Stimulated activated memory B cell treated with anti-CD40 and anti-IgM and Interleukin-4, amounts not matched to agents 10 μg/mL and 1 μg/mL and 100 μg/mL, for 72 hours (primary cell): ENCODE measurements at regions not wholly inside any gene's neighbourhood (a gene's known extent, or its start where the extent isn't known, plus 50 kb on each side); places are given as distances from the start of the nearest gene placed in this dataset.

ENCODE experiments used
- ATAC-seq: fragments of 150-1000 bp; cut with Tn5 transposase; 2 replicates; pipeline ENCODE4 v1.10.0; 2021
- H3K27ac Mint-ChIP-seq: one replicate; pipeline ENCODE4 v1.8.0; 2022; ENCODE audit warnings: mild to moderate bottlenecking, mixed read lengths
- H3K27me3 Mint-ChIP-seq: one replicate; pipeline ENCODE4 v1.8.0; 2022; ENCODE audit warnings: mixed read lengths
- H3K36me3 Mint-ChIP-seq: one replicate; pipeline ENCODE4 v1.8.0; 2022; ENCODE audit warnings: mixed read lengths
- H3K4me1 Mint-ChIP-seq: one replicate; pipeline ENCODE4 v1.8.0; 2022; ENCODE audit warnings: mixed read lengths
- H3K4me3 Mint-ChIP-seq: one replicate; pipeline ENCODE4 v1.8.0; 2022; ENCODE audit warnings: mild to moderate bottlenecking, moderate library complexity, mixed read lengths
- H3K9me3 Mint-ChIP-seq: one replicate; pipeline ENCODE4 v1.8.0; 2022; ENCODE audit warnings: mixed read lengths

DNA sequence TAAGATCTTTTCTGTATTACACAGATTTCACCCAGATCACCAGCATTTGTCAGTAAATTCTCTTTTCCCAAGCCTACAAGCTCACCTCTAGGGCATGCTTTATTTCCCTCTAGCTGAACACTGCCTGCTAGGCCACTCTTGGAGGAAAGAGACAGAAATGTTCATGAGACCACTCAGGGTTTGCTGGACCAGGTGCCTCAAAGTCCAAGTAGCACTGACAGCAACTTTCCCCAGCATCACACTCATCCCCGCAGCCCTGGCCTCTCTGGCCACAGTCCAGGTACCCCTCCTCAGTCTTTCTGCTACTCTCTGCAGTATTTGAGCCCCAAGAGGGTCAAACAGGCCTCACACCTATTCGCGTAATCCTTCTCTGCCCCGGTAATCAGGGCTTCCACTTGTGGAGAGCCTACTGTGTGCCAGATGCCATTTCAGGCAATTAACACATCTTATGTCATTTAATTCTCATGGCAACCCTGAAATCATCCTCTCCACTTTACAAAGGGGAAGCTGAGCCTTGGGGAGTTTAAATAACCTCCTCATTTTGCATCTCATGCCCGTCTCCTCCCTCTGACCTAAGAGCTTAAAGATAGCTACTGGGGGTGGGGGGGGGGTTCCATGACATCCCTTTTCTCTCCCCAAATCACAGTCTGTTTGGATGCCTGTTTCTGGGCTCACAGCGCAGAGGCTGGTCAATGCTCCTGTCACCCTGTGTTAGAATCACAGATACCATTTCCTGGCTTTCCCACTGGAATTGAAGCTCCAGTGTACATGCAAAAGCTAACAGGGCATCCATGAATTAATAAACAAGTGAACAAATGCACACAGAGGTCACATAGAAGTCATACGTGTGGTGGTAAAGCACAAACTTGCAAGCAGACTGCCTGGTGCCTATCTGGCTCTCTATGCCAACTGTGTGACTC is 88.5 kb downstream of the PRLHR start:
- H3K27me3 Mint-ChIP-seq: no peaks in the 10 kb centered on the region
- no peak overlapping the region for H3K4me3 Mint-ChIP-seq
- H3K4me1 Mint-ChIP-seq: peaks cover 12% of the 10 kb centered on the region
- no peak for ATAC-seq
- no peak overlapping the region for H3K27ac Mint-ChIP-seq
- H3K9me3 Mint-ChIP-seq: no peaks in the 10 kb centered on the region
- no peaks in the 10 kb centered on the region for H3K36me3 Mint-ChIP-seq

DNA sequence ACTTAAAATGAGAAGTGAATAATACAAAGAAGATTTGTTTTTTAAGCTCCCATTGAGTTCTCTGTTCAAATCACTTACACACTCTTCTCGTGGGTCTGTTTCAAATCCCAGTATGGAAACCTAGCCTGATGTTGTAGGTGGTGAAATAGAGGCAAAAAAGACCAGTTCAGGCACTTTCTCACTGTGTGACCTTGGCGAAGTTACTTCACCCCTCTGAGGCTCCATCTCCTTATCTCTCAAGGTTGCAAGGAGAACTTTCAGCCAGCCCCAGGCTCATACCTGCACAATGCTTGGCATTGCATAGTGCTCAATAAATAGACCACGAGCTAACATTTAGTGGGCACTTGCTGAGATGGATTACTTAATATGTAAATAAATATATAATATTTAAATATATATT is 90.1 kb downstream of the PRLHR start:
- H3K27ac Mint-ChIP-seq: no peak overlapping the region
- ATAC-seq: no peak
- no peaks in the 10 kb centered on the region for H3K36me3 Mint-ChIP-seq
- H3K4me1 Mint-ChIP-seq: peaks cover 12% of the 10 kb centered on the region
- H3K27me3 Mint-ChIP-seq: peaks cover 8% of the 10 kb centered on the region
- H3K9me3 Mint-ChIP-seq: no peaks in the 10 kb centered on the region
- H3K4me3 Mint-ChIP-seq: no peak overlapping the region

DNA sequence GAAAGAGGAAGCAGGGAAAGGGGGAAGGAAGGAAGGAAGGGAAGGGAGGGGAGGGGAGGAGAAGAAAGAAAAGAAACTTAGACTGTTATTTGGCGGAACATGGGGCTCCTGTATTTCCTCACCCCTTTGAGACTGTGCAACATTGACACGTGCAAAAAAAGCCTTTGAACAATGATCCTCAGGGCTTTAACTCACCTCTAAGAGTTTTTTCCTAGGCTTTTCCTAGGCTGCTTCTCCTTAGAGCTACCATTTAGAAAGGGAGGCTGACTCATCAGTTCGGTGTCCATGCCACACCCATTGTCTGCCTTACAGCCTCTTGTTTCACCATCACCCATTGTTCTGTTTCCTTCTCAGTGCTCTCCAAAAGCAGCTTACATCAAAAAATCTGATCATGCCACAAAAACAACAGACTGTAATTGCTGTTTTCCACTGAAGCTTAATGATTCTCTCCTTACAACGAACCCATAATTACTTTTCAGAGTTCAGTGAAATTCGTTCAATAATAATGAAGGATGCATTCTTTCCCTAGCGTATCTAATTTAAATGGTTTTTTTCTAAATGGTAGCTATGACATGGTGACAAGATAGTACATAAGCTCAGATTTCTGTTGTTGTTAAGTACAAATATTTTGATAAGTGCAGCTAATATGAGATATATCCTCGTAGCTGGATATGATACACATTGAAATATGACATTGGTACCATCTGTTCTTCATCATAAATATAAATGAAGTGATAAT is 90.8 kb downstream of the PRLHR start:
- Mint-ChIP-seq H3K36me3 (no peaks in the 10 kb centered on the region), H3K27ac (no peak overlapping the region), H3K9me3 (no peaks in the 10 kb centered on the region), H3K4me1 (peaks cover 12% of the 10 kb centered on the region), H3K4me3 (no peak overlapping the region), H3K27me3 (peaks cover 8% of the 10 kb centered on the region)
- ATAC-seq: no peak

DNA sequence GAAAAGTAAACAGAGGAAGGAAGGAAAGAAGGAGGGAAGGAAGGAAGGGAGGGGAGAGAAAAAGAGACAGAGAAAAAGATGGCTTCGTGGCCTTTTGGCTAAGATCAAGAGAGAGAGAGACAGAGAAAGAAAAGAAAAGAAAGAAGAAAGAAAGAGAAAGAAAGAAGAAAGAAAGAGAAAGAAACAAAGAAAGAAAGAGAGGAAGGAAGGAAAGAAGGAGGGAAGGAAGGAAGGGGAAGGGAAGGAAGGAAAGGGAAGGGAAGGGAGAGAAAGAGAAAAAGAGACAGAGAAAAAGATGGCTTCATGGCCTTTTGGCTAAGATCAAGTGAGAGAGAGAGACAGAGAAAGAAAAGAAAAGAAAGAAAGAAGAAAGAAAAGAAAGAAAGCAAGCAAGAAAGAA is 91.4 kb downstream of the PRLHR start:
- Mint-ChIP-seq H3K4me3 (no peak overlapping the region), H3K9me3 (no peaks in the 10 kb centered on the region), H3K4me1 (peaks cover 12% of the 10 kb centered on the region), H3K27ac (no peak overlapping the region), H3K36me3 (no peaks in the 10 kb centered on the region), H3K27me3 (peaks cover 8% of the 10 kb centered on the region)
- ATAC-seq: no peak

DNA sequence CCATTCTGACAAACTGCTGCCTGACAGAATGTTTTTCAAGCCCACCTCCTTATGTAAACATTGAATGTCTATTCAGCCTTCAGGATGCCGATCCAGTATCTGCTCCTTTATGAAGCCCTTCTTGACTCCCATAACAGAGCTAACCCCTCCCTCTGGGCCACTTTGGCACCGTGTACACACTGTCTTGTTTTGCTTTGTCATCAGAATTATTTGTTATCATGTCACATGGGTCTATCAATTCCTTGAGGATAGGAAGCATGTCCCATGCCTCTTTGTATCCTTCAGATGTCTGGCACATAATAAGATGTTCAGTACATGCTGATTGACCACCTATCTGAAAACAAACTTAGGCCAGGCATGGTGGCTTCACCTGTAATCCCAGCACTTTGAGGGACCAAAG is 92.3 kb downstream of the PRLHR start:
- peaks cover 8% of the 10 kb centered on the region for H3K27me3 Mint-ChIP-seq
- peaks cover 12% of the 10 kb centered on the region for H3K4me1 Mint-ChIP-seq
- no peak overlapping the region for H3K4me3 Mint-ChIP-seq
- no peak overlapping the region for H3K27ac Mint-ChIP-seq
- ATAC-seq: no peak
- H3K36me3 Mint-ChIP-seq: no peaks in the 10 kb centered on the region
- H3K9me3 Mint-ChIP-seq: no peaks in the 10 kb centered on the region

DNA sequence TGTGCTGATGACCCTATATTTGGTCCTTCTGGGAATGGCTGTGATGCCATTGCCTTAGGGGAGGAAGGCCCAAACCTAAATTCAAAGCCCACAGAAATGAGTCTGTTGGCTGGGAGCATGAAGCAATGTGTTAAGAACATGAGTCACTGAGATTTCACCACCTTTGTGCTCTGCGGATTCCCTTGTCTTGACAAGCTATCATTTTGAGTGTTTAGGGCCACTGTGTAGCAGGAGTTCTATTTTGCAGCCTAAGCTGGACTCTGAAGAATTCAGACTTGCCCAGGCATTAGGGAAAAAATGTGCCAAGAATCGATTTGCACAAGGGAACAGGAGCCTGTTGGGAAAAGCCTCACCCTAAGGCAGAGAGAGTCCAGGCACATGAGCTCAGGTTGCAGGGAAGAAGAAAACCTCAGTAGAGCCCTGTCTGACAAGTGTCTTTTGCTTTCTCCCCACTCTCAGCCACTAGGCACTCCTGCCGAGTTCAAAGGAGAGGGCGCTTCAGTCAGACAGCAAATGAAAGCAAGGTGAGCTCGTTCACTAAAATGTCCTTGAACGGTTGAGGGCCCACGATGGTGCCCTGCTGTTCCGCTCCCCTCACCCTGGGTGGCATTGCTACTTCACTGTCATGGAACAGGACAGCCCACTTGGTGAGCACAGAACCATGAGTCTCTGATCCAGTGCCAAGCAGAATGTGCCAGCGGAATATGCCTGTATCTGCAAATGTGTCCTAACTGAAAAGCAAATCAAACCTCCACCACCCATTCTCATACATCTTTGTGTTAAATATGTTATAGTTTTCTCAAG is 93.6 kb downstream of the PRLHR start:
- Mint-ChIP-seq H3K4me1 (peaks cover 12% of the 10 kb centered on the region), H3K27ac (no peak overlapping the region), H3K9me3 (no peaks in the 10 kb centered on the region), H3K27me3 (peaks cover 13% of the 10 kb centered on the region), H3K4me3 (no peak overlapping the region), H3K36me3 (no peaks in the 10 kb centered on the region)
- ATAC-seq: no peak

DNA sequence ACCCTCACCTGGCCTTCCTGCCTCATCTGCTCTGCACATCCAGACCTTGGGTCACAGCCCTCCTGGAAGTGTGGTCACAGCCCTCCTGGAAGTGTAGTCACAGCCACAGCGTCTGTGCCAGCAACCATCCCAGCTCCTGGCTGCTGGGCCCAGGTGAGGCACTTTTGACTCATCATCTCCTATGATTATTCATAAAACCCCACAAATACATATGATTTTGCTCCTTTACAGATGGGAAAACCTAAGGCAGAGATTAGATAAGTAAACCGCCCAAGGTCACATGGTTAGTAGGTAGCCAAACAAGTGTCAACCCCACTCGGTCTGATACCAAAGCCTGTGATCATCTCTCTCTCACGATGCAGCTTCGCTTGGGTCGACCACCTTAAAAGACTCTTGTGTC is 94.3 kb downstream of the PRLHR start:
- no peaks in the 10 kb centered on the region for H3K9me3 Mint-ChIP-seq
- no peak overlapping the region for H3K27ac Mint-ChIP-seq
- no peak overlapping the region for H3K4me3 Mint-ChIP-seq
- peaks cover 20% of the 10 kb centered on the region for H3K27me3 Mint-ChIP-seq
- no peak for ATAC-seq
- no peaks in the 10 kb centered on the region for H3K36me3 Mint-ChIP-seq
- peaks cover 12% of the 10 kb centered on the region for H3K4me1 Mint-ChIP-seq

DNA sequence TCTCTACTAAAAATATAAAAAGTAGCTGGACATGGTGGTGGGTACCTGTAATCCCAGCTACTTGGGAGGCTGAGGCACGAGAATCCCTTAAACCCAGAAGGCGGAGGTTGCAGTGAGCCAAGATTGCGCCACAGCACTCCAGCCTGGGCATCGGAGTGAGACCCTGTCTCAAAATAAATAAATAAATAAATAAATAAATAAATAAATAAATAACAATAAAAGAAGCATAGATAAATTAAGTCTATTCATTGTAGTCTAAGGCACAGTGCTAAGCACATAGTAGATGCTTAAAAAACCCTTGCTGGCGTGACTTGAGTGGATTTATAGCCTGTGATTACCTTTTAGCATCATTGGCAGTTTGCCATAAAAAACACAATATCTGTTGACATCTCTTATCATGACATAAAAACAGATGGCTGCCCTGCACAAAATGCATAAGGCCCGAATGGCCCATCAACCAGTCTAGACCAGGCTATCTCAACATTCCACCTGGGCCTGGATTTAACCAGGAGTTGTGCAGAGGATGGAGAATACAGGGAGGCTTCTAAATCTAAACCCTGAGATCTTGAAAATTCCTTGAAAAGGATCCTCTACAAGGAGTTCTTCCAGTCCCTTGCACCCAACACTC is 94.9 kb downstream of the PRLHR start:
- ATAC-seq: no peak
- Mint-ChIP-seq H3K9me3 (no peaks in the 10 kb centered on the region), H3K27ac (no peak overlapping the region), H3K4me3 (no peak overlapping the region), H3K36me3 (no peaks in the 10 kb centered on the region), H3K27me3 (peaks cover 25% of the 10 kb centered on the region), H3K4me1 (peaks cover 12% of the 10 kb centered on the region)

DNA sequence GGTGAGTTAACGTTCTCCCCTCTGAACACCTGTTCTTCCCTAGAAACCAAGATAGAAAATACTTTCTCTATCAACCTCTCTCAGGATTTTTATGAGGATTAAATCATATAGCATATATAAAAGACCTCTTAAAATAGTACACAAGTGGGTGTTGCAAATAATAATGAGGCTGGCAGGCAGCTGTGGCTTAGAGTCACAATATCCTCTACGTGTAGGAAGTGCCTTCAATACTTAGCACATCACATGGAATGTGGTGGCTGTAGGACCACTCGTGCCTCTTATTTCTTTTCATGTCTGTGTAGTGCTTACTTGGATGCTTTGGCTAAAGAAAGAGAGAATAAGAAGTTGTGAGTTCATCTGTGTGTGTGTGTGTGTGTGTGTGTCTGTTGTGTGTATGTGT is 96.3 kb downstream of the PRLHR start:
- Mint-ChIP-seq H3K27ac (no peak overlapping the region), H3K4me3 (no peak overlapping the region), H3K27me3 (peaks cover 33% of the 10 kb centered on the region), H3K36me3 (no peaks in the 10 kb centered on the region), H3K4me1 (peaks cover 6% of the 10 kb centered on the region), H3K9me3 (no peaks in the 10 kb centered on the region)
- ATAC-seq: no peak

DNA sequence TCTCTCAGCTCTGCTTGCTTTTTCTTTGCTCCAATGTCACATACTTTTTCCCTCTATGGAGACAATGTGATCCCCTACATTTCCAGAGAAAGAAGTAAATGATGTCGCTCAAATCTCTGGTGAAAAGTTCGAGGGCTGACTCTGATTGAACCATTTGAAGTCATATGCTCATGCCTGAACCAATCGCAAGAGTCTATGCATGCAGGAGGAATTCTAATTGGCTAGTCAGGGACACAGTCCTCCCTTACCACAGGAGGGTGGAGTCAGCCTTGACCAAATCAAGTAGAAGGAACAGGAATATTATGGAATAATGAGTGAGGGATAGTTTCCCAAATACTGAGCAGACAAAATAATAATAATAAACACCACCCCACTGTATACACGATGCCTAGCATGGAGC is 96.8 kb downstream of the PRLHR start:
- H3K4me3 Mint-ChIP-seq: no peak overlapping the region
- H3K9me3 Mint-ChIP-seq: no peaks in the 10 kb centered on the region
- peaks cover under 1% of the 10 kb centered on the region for H3K4me1 Mint-ChIP-seq
- ATAC-seq: no peak
- no peak overlapping the region for H3K27ac Mint-ChIP-seq
- H3K27me3 Mint-ChIP-seq: peaks cover 33% of the 10 kb centered on the region
- H3K36me3 Mint-ChIP-seq: no peaks in the 10 kb centered on the region

DNA sequence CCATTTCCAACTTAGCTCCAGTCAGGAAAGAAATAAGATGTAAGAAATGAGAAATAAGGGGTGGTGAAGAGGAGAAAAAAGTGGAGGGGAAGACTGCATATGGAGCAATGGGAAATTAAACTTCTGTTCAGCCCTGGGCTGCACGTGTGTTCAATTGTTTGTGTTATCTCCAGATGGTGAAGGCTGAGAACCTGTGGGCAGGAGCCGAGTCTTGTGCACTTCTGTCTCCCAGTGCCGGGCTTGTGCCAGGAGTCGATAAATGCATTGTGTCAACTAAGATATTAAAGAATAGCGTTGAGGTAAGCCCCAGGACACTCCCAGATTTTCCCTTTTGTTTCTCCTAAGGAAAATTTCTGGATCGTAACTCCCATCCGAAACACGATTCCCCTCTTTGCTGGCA is 98.2 kb downstream of the PRLHR start:
- no peaks in the 10 kb centered on the region for H3K36me3 Mint-ChIP-seq
- H3K4me3 Mint-ChIP-seq: no peak overlapping the region
- no peak for ATAC-seq
- H3K27ac Mint-ChIP-seq: no peak overlapping the region
- no peaks in the 10 kb centered on the region for H3K4me1 Mint-ChIP-seq
- H3K27me3 Mint-ChIP-seq: peaks cover 33% of the 10 kb centered on the region
- no peaks in the 10 kb centered on the region for H3K9me3 Mint-ChIP-seq

DNA sequence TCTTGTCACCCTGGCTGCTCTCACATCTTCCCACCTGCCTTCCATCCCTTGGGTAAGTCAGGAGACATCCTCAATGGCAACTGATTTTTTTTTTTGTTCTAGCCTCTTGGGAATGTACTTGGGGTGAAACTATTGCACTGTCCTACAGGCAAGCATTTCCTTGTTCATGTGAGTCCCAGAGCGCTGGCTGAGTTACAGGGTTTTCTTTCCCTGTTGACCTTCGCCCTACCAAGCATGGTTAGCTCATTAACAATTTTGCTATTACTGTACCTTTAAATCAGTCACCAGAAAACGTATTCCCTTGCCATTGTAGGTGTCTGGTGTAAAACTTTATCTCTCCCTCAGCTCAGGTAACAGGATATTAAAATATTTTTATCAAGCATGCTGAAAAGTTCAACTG is 98.9 kb downstream of the PRLHR start:
- H3K27me3 Mint-ChIP-seq: peaks cover 33% of the 10 kb centered on the region
- no peak for ATAC-seq

DNA sequence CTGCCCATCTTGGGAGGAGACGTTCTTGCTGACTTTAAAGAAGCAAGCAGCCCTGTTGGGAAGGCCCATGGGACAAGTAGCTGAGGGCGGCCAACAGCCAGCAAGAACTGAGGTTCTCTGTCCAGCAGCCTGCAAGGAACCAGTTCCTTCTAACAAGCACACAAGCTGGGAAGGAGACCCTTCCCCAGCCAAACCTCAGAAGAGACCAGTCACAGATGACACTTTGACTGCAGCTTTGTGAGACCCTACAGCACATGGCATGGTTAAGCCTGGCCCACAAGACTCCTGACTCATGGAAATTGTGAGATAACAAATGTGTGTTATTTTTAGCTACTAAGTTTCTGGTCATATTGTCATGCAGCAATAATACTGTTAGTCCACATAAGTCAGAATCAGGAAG is 99.9 kb downstream of the PRLHR start:
- peaks cover 25% of the 10 kb centered on the region for H3K27me3 Mint-ChIP-seq
- no peaks in the 10 kb centered on the region for H3K4me1 Mint-ChIP-seq
- H3K4me3 Mint-ChIP-seq: no peak overlapping the region
- H3K9me3 Mint-ChIP-seq: peaks cover 5% of the 10 kb centered on the region
- no peak for ATAC-seq
- no peak overlapping the region for H3K27ac Mint-ChIP-seq
- no peaks in the 10 kb centered on the region for H3K36me3 Mint-ChIP-seq

More for the DNA sequence above, 98.9 kb downstream of the PRLHR start:
- Mint-ChIP-seq H3K4me1 (no peaks in the 10 kb centered on the region), H3K4me3 (no peak overlapping the region), H3K27ac (no peak overlapping the region), H3K9me3 (no peaks in the 10 kb centered on the region), H3K36me3 (no peaks in the 10 kb centered on the region)

DNA sequence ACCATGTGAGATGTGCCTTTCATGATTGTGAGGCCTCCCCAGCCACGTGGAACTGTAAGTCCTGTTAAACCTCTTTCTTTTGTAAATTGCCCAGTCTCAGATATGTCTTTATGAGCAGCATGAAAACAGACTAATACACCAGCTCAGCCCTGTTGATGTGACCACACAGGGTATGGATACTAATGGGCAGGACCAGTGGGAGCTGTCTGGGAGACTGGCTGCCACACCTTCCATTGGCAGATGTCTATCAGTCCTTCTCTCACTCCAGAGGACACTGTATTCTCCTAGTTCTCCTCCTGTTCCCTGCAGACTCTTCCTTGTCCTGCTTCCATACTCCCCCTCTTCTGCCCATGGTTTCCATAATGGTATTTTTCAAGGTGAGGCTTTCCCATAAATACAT is 104.4 kb downstream of the PRLHR start:
- no peaks in the 10 kb centered on the region for H3K4me1 Mint-ChIP-seq
- H3K36me3 Mint-ChIP-seq: no peaks in the 10 kb centered on the region
- H3K9me3 Mint-ChIP-seq: peaks cover 13% of the 10 kb centered on the region
- H3K4me3 Mint-ChIP-seq: no peak overlapping the region
- no peak overlapping the region for H3K27ac Mint-ChIP-seq
- ATAC-seq: no peak
- peaks cover 12% of the 10 kb centered on the region for H3K27me3 Mint-ChIP-seq
